Mesenchymal stem cell (in vitro differentiated cells and primary cell): ENCODE measurements at regions not wholly inside any gene's neighbourhood (a gene's known extent, or its start where the extent isn't known, plus 50 kb on each side); places are given as distances from the start of the nearest gene placed in this dataset.

Experiments used
- DNase-seq: peaks from one replicate; pipeline ENCODE4 v3.0.0-alpha.2; 2013
- H2AFZ ChIP-seq: one replicate; pipeline ENCODE4 v1.6.1; 2013; ENCODE audit warnings: low read depth, mild to moderate bottlenecking, control low read depth, inconsistent platforms, low read length, moderate library complexity
- H2AK5ac ChIP-seq: 2 replicates; pipeline ENCODE4 v1.6.1; 2013; ENCODE audit warnings: low read length, moderate library complexity, mild to moderate bottlenecking, inconsistent platforms; ENCODE audit not compliant: severe bottlenecking
- H2BK120ac ChIP-seq: one replicate; pipeline ENCODE4 v1.6.1; 2013; ENCODE audit warnings: low read depth, mild to moderate bottlenecking, inconsistent platforms, low read length, moderate library complexity
- H2BK12ac ChIP-seq, 2 experiments: one replicate each; pipeline ENCODE4 v1.6.1; 2013; ENCODE audit warnings: inconsistent platforms in 2 of 2, low read length in 2 of 2, mild to moderate bottlenecking in 2 of 2, moderate library complexity in 2 of 2, control low read depth in 1 of 2
- H2BK15ac ChIP-seq: one replicate; pipeline ENCODE4 v1.6.1; 2013; ENCODE audit warnings: mild to moderate bottlenecking, low read depth, inconsistent platforms; ENCODE audit not compliant: poor library complexity, severe bottlenecking
- H2BK5ac ChIP-seq: 2 replicates; pipeline ENCODE4 v1.6.1; 2013; ENCODE audit warnings: low read depth, mild to moderate bottlenecking, low read length, control low read depth, inconsistent platforms; ENCODE audit not compliant: poor library complexity, severe bottlenecking
- H3K14ac ChIP-seq, 2 experiments: one replicate each; pipeline ENCODE4 v1.6.1; 2013; ENCODE audit warnings: inconsistent platforms in 2 of 2, low read length in 2 of 2, control low read depth in 1 of 2, mild to moderate bottlenecking in 1 of 2, moderate library complexity in 1 of 2
- H3K18ac ChIP-seq, 2 experiments: one replicate each; pipeline ENCODE4 v1.6.1; 2013; ENCODE audit warnings: inconsistent platforms in 2 of 2, low read length in 2 of 2, control low read depth in 1 of 2, low read depth in 1 of 2, mild to moderate bottlenecking in 1 of 2
- H3K23ac ChIP-seq, 2 experiments: one replicate each; pipeline ENCODE4 v1.6.1; 2013; ENCODE audit warnings: inconsistent platforms in 2 of 2, low read length in 2 of 2, mild to moderate bottlenecking in 2 of 2, moderate library complexity in 2 of 2, control low read depth in 1 of 2
- H3K27ac ChIP-seq: 2 replicates; pipeline ENCODE4 v1.5.1; 2013; ENCODE audit warnings: mild to moderate bottlenecking, moderate library complexity, low read length, control low read depth, inconsistent platforms; ENCODE audit not compliant: poor library complexity, severe bottlenecking
- H3K27me3 ChIP-seq, 2 experiments: 2 replicates each; pipeline versions ENCODE4 v1.6.1 to v1.7.0; 2013; ENCODE audit warnings: low read length in 2 of 2, mild to moderate bottlenecking in 2 of 2, moderate library complexity in 2 of 2, control low read depth in 1 of 2, inconsistent platforms in 1 of 2; ENCODE audit not compliant: control insufficient read depth in 1 of 2, insufficient read depth in 1 of 2
- H3K36me3 ChIP-seq, 2 experiments: 2 replicates each; pipeline versions ENCODE4 v1.6.1 to v1.7.0; 2013; ENCODE audit warnings: low read length in 2 of 2, control low read depth in 1 of 2, inconsistent platforms in 1 of 2, low read depth in 1 of 2, mild to moderate bottlenecking in 1 of 2; ENCODE audit not compliant: insufficient read depth in 2 of 2, control insufficient read depth in 1 of 2
- H3K4ac ChIP-seq, 2 experiments: one replicate each; pipeline ENCODE4 v1.6.1; 2013; ENCODE audit warnings: inconsistent platforms in 2 of 2, low read length in 2 of 2, mild to moderate bottlenecking in 2 of 2, moderate library complexity in 2 of 2, control low read depth in 1 of 2, low read depth in 1 of 2
- H3K4me1 ChIP-seq: 2 replicates; pipeline ENCODE4 v1.6.1; 2013; ENCODE audit warnings: low read depth, low read length, control low read depth; ENCODE audit not compliant: control insufficient read depth, insufficient read depth
- H3K4me2 ChIP-seq: 2 replicates; pipeline ENCODE4 v1.6.1; 2013; ENCODE audit warnings: low read length, mild to moderate bottlenecking, inconsistent platforms; ENCODE audit not compliant: poor library complexity, severe bottlenecking
- H3K4me3 ChIP-seq, 2 experiments: 2 replicates each; pipeline versions ENCODE4 v1.5.1 to v1.7.0; 2013; ENCODE audit warnings: low read length in 2 of 2, mild to moderate bottlenecking in 2 of 2, control low read depth in 1 of 2, low read depth in 1 of 2; ENCODE audit not compliant: insufficient read depth in 1 of 2
- H3K79me1 ChIP-seq: replicated peaks from 2 replicates; pipeline ENCODE4 v1.6.1; 2013; ENCODE audit warnings: mild to moderate bottlenecking, control low read depth, low read length, inconsistent platforms; ENCODE audit not compliant: poor library complexity, severe bottlenecking
- H3K9ac ChIP-seq: 2 replicates; pipeline ENCODE4 v1.7.0; 2013; ENCODE audit warnings: mild to moderate bottlenecking, low read length, moderate library complexity
- H3K9me3 ChIP-seq: 2 replicates; pipeline ENCODE4 v1.7.0; 2013; ENCODE audit warnings: mild to moderate bottlenecking, low read length; ENCODE audit not compliant: control insufficient read depth
- H4K8ac ChIP-seq: one replicate; pipeline ENCODE4 v1.6.1; 2013; ENCODE audit warnings: inconsistent platforms, mild to moderate bottlenecking, low read length, moderate library complexity
- H4K91ac ChIP-seq: one replicate; pipeline ENCODE4 v1.6.1; 2013; ENCODE audit warnings: mild to moderate bottlenecking, low read length, inconsistent platforms
- whole genome bisulfite sequencing: methylation state at CpG from one replicate; pipeline ENCODE4 v1.1.7; 2013; ENCODE audit warnings: mixed read lengths; 5-methylcytosine and 5-hydroxymethylcytosine counted together

GRCh38 chr15:53209396-53210042 is 419.4 kb upstream of the ONECUT1 start:
- Histone ChIP-seq H3K4ac (no peak overlapping the region), H3K23ac (no peak overlapping the region), H2AK5ac (no peak overlapping the region), H4K8ac (no peak overlapping the region), H2BK12ac (no peak overlapping the region), H3K79me1 (no peaks in the 10 kb centered on the region), H3K9ac (no peak overlapping the region), H2BK5ac (no peak overlapping the region), H2AFZ (no peak overlapping the region), H3K4me1 (no peaks in the 10 kb centered on the region), H3K4me3 (no peak overlapping the region), H3K27ac (no peak overlapping the region), H2BK120ac (no peak overlapping the region), H3K36me3 (no peaks in the 10 kb centered on the region), H4K91ac (no peak overlapping the region), H2BK15ac (no peak overlapping the region), H3K4me2 (no peak overlapping the region), H3K18ac (no peak overlapping the region), H3K27me3 (no peaks in the 10 kb centered on the region), H3K14ac (no peak overlapping the region), H3K9me3 (no peaks in the 10 kb centered on the region)
- WGBS = 85% methylated on average over 4 of the region's 9 CpGs
- no peak for DNase-seq

- Histone ChIP-seq H2AFZ (no peak overlapping the region), H3K4ac (no peak overlapping the region), H3K4me1 (no peaks in the 10 kb centered on the region), H4K91ac (no peak overlapping the region), H2BK120ac (no peak overlapping the region), H2AK5ac (no peak overlapping the region), H3K4me3 (no peak overlapping the region), H3K14ac (no peak overlapping the region), H3K4me2 (no peak overlapping the region), H2BK5ac (no peak overlapping the region), H4K8ac (no peak overlapping the region), H3K9ac (no peak overlapping the region), H3K79me1 (no peaks in the 10 kb centered on the region), H3K27me3 (no peaks in the 10 kb centered on the region), H3K18ac (no peak overlapping the region), H3K9me3 (no peaks in the 10 kb centered on the region), H2BK12ac (no peak overlapping the region), H3K36me3 (no peaks in the 10 kb centered on the region), H2BK15ac (no peak overlapping the region), H3K23ac (no peak overlapping the region), H3K27ac (no peak overlapping the region)
- DNase-seq = no peak
- WGBS = 39% methylated on average over 2 of the region's 4 CpGs
Observed at GRCh38 chr15:53208751-53209150, 418.6 kb upstream of the ONECUT1 start.

GRCh38 chr15:53203454-53203853 is 413.3 kb upstream of the ONECUT1 start:
- no peaks in the 10 kb centered on the region for H3K36me3 ChIP-seq
- H3K4me2 ChIP-seq = no peak overlapping the region
- no peak overlapping the region for H3K27ac ChIP-seq
- no peaks in the 10 kb centered on the region for H3K9me3 ChIP-seq
- H3K27me3 ChIP-seq = peaks cover 2 to 8% of the 10 kb centered on the region in 2 experiments
- H2AK5ac ChIP-seq = no peak overlapping the region
- no peaks in the 10 kb centered on the region for H3K79me1 ChIP-seq
- no peak overlapping the region for H3K4ac ChIP-seq
- no peak overlapping the region for H2BK5ac ChIP-seq
- no peak overlapping the region for H2BK120ac ChIP-seq
- 50% methylated on average over 4 of the region's 4 CpGs for WGBS
- no peak overlapping the region for H4K91ac ChIP-seq
- no peak overlapping the region for H3K23ac ChIP-seq
- no peak overlapping the region for H2AFZ ChIP-seq
- H2BK15ac ChIP-seq = no peak overlapping the region
- H2BK12ac ChIP-seq = no peak overlapping the region
- no peak overlapping the region for H3K14ac ChIP-seq
- H3K18ac ChIP-seq = no peak overlapping the region
- no peak overlapping the region for H4K8ac ChIP-seq
- no peak overlapping the region for H3K9ac ChIP-seq
- no peaks in the 10 kb centered on the region for H3K4me1 ChIP-seq
- no peak for DNase-seq
- H3K4me3 ChIP-seq = no peak overlapping the region

GRCh38 chr15:53202876-53203275 is 412.7 kb upstream of the ONECUT1 start:
- WGBS = 50% methylated on average over 1 of the region's 1 CpG
- Histone ChIP-seq H4K91ac (no peak overlapping the region), H3K14ac (no peak overlapping the region)

More at GRCh38 chr15:53202876-53203275, 412.7 kb upstream of the ONECUT1 start:
- H3K23ac ChIP-seq = no peak overlapping the region
- H3K27ac ChIP-seq = no peak overlapping the region
- no peak overlapping the region for H2BK12ac ChIP-seq
- DNase-seq = no peak
- no peak overlapping the region for H2BK120ac ChIP-seq
- no peak overlapping the region for H3K4me3 ChIP-seq
- H2AFZ ChIP-seq = no peak overlapping the region
- H3K4ac ChIP-seq = no peak overlapping the region
- no peak overlapping the region for H2BK5ac ChIP-seq
- no peaks in the 10 kb centered on the region for H3K9me3 ChIP-seq
- no peak overlapping the region for H4K8ac ChIP-seq
- H3K27me3 ChIP-seq = peaks cover 6 to 13% of the 10 kb centered on the region in 2 experiments
- no peak overlapping the region for H3K4me2 ChIP-seq
- no peak overlapping the region for H2BK15ac ChIP-seq
- no peaks in the 10 kb centered on the region for H3K4me1 ChIP-seq
- H3K36me3 ChIP-seq = no peaks in the 10 kb centered on the region
- no peak overlapping the region for H3K18ac ChIP-seq
- no peak overlapping the region for H2AK5ac ChIP-seq
- no peak overlapping the region for H3K9ac ChIP-seq
- no peaks in the 10 kb centered on the region for H3K79me1 ChIP-seq
